ENCODE measurements at regions not wholly inside any gene's neighbourhood (a gene's known extent, or its start where the extent isn't known, plus 50 kb on each side); places are given as distances from the start of the nearest gene placed in this dataset.
A peak's percentile ranks its signal among the peaks of the same experiment; 100 is the strongest.
"Not testable (repeated sequence)": the region's sequence is repeated elsewhere in the genome, so short reads cannot be mapped to it uniquely, and the experiment has no call there.

GRCh38 chr10:27328946-27329345 is 88.3 kb upstream of the ACBD5 start:
- H3K4me3 ChIP-seq, result no peak overlapping the region
- intact Hi-C loops (cut with DNase I), result loop anchor here in 1 of 2 donors (10.0 kb wide), 1 partner anchor 704 kb away; no protein-coding TSS in a partner anchor
- H3K27ac ChIP-seq, result no peak overlapping the region
- WGBS, 3 donors, result 74 to 91% (median 81%) methylated on average over 1 of the region's 1 CpG
- no peaks in the 10 kb centered on the region for H3K36me3 ChIP-seq (ENCODE audit: insufficient read depth in 1 of 2, low read depth in 1 of 2)
- H3K9me3 ChIP-seq, result no peaks in the 10 kb centered on the region
- DNase-seq, result no peak
- H3K27me3 ChIP-seq (ENCODE audit: insufficient read depth in 3 of 3, low read length in 2 of 3), result no peaks in the 10 kb centered on the region
- ATAC-seq, result no peak
- TF ChIP-seq CTCF (IDR thresholded peaks at IDR 0.05), result no peak
- no peaks in the 10 kb centered on the region for H3K4me1 ChIP-seq

- not testable (repeated sequence) for DNase-seq; H3K27ac ChIP-seq; H3K9me3 ChIP-seq; H3K4me1 ChIP-seq; H3K36me3 ChIP-seq (ENCODE audit: insufficient read depth in 1 of 2, low read depth in 1 of 2); H3K27me3 ChIP-seq (ENCODE audit: insufficient read depth in 3 of 3, low read length in 2 of 3); H3K4me3 ChIP-seq; ATAC-seq
- 83 to 89% (median 87%) methylated on average over 3 to 5 of the region's 5 CpGs for WGBS, 3 donors
- intact Hi-C loops (cut with DNase I), result loop anchor here in 1 of 2 donors (10.0 kb wide), 1 partner anchor 702 kb away; no protein-coding TSS in a partner anchor
These were observed 86.2 kb upstream of the ACBD5 start for GRCh38 chr10:27326748-27327147.

- 16 to 23% (median 22%) methylated on average over 44 of the region's 44 CpGs for WGBS, 3 donors
- Histone ChIP-seq H3K36me3 (ENCODE audit: insufficient read depth in 1 of 2, low read depth in 1 of 2) (no peaks in the 10 kb centered on the region), H3K27me3 (ENCODE audit: insufficient read depth in 3 of 3, low read length in 2 of 3) (peaks cover 0 to 10% (median 8%) of the 10 kb centered on the region in 3 donors), H3K27ac (peak overlapping the region; percentile 57), H3K4me3 (peak overlapping the region; percentile 49), H3K4me1 (no peaks in the 10 kb centered on the region), H3K9me3 (no peaks in the 10 kb centered on the region)
- intact Hi-C loops (cut with DNase I), result loop anchor here in 1 of 2 donors (5.0 to 10.0 kb wide), 2 partner anchors 695 to 748 kb away; no protein-coding TSS in a partner anchor
- peak; percentile 64 to 74 for DNase-seq
- no peak for TF ChIP-seq CTCF (IDR thresholded peaks at IDR 0.05)
- peak; percentile 34 to 73 (median 71) for ATAC-seq
These were observed 79.3 kb upstream of the ACBD5 start for GRCh38 chr10:27319752-27320431.

GRCh38 chr10:27319139-27319538 is 78.5 kb upstream of the ACBD5 start:
- not testable (repeated sequence) for H3K36me3 ChIP-seq (ENCODE audit: insufficient read depth in 1 of 2, low read depth in 1 of 2); H3K9me3 ChIP-seq; H3K27me3 ChIP-seq (ENCODE audit: insufficient read depth in 3 of 3, low read length in 2 of 3); H3K27ac ChIP-seq; DNase-seq; ATAC-seq; H3K4me1 ChIP-seq
- H3K4me3 ChIP-seq, result peak overlapping the region; percentile 49
- WGBS, 3 donors, result 93 to 94% (median 94%) methylated on average over 5 of the region's 5 CpGs
- intact Hi-C loops (cut with DNase I), result loop anchor here in 1 of 2 donors (5.0 kb wide), 1 partner anchor 747 kb away; no protein-coding TSS in a partner anchor

GRCh38 chr10:27315082-27315481 is 74.5 kb upstream of the ACBD5 start:
- not testable (repeated sequence) for DNase-seq; H3K4me3 ChIP-seq; H3K27ac ChIP-seq; ATAC-seq; H3K9me3 ChIP-seq; H3K4me1 ChIP-seq; H3K27me3 ChIP-seq (ENCODE audit: insufficient read depth in 3 of 3, low read length in 2 of 3); H3K36me3 ChIP-seq (ENCODE audit: insufficient read depth in 1 of 2, low read depth in 1 of 2)
- WGBS, 3 donors, result 76 to 81% (median 77%) methylated on average over 2 of the region's 2 CpGs
- intact Hi-C loops (cut with DNase I), result loop anchor here in 1 of 2 donors (5.0 kb wide), 1 partner anchor 743 kb away; no protein-coding TSS in a partner anchor

GRCh38 chr10:27313586-27313985 is 73.0 kb upstream of the ACBD5 start:
- H3K27me3 ChIP-seq (ENCODE audit: insufficient read depth in 3 of 3, low read length in 2 of 3); H3K9me3 ChIP-seq; ATAC-seq; DNase-seq; H3K36me3 ChIP-seq (ENCODE audit: insufficient read depth in 1 of 2, low read depth in 1 of 2); H3K27ac ChIP-seq; H3K4me3 ChIP-seq; intact Hi-C loops (cut with DNase I); H3K4me1 ChIP-seq: not testable (repeated sequence)
- WGBS, 3 donors, result 49 to 55% (median 54%) methylated on average over 3 of the region's 3 CpGs

Measured in psoas muscle (tissue), 7 donors.